OCI-LY1 (cell line): ENCODE measurements at regions not wholly inside any gene's neighbourhood (a gene's known extent, or its start where the extent isn't known, plus 50 kb on each side); places are given as distances from the start of the nearest gene placed in this dataset.

Experiments
- H2AFZ ChIP-seq: fragments of 200-600 bp; sonication (generic), shearing (Covaris generic); 2 replicates; pipeline ENCODE4 v1.6.0; 2014; ENCODE audit warnings: antibody characterized with exemption, mild to moderate bottlenecking, low read length
- H3F3A ChIP-seq: fragments of 200-600 bp; sonication (generic), shearing (Covaris generic); 2 replicates; pipeline ENCODE4 v1.6.0; 2014; ENCODE audit warnings: mild to moderate bottlenecking, antibody characterized with exemption, low read length, moderate library complexity; ENCODE audit not compliant: insufficient read depth
- H3K27ac ChIP-seq: fragments of 200-600 bp; sonication (generic); 2 replicates; pipeline ENCODE4 v1.5.1; 2014; ENCODE audit warnings: low read length, mixed run types, mild to moderate bottlenecking, low read depth; ENCODE audit not compliant: poor library complexity, severe bottlenecking
- H3K27me3 ChIP-seq: fragments of 200-600 bp; sonication (generic); 2 replicates; pipeline ENCODE4 v1.6.0; 2014; ENCODE audit warnings: antibody characterized with exemption, mild to moderate bottlenecking, low read length, moderate library complexity; ENCODE audit not compliant: insufficient read depth
- H3K36me3 ChIP-seq: fragments of 200-600 bp; sonication (generic); 2 replicates; pipeline ENCODE4 v1.6.1; 2014; ENCODE audit warnings: mild to moderate bottlenecking, antibody characterized with exemption, low read length, moderate library complexity, mixed read lengths; ENCODE audit not compliant: insufficient read depth
- H3K4me1 ChIP-seq: fragments of 200-600 bp; sonication (generic); 2 replicates; pipeline ENCODE4 v1.5.1; 2014; ENCODE audit warnings: mild to moderate bottlenecking, low read length, moderate library complexity; ENCODE audit not compliant: insufficient read depth, severe bottlenecking
- H3K4me2 ChIP-seq: fragments of 200-600 bp; sonication (generic), shearing (Covaris generic); 2 replicates; pipeline ENCODE4 v1.6.1; 2014; ENCODE audit warnings: low read length
- H3K4me3 ChIP-seq: fragments of 200-600 bp; sonication (generic); 2 replicates; pipeline ENCODE4 v1.5.1; 2014; ENCODE audit warnings: low read length, low read depth, mild to moderate bottlenecking, mixed read lengths; ENCODE audit not compliant: poor library complexity, severe bottlenecking
- H3K79me2 ChIP-seq: fragments of 200-600 bp; shearing (Covaris generic); 2 replicates; pipeline ENCODE4 v1.6.1; 2016; ENCODE audit warnings: mixed run types, low read length, mixed read lengths; ENCODE audit not compliant: insufficient read depth
- H3K9ac ChIP-seq: fragments of 200-600 bp; sonication (generic), shearing (Covaris generic); 2 replicates; pipeline ENCODE4 v1.6.1; 2014; ENCODE audit warnings: mild to moderate bottlenecking, low read length, mixed read lengths
- H3K9me2 ChIP-seq: fragments of 200-600 bp; sonication (generic), shearing (Covaris generic); 2 replicates; pipeline ENCODE4 v1.6.1; 2014; ENCODE audit warnings: low read depth, mild to moderate bottlenecking, low read length, mixed read lengths
- H3K9me3 ChIP-seq: fragments of 200-600 bp; shearing (Covaris generic); 2 replicates; pipeline ENCODE4 v1.6.1; 2014; ENCODE audit warnings: low read length, mixed read lengths
- H4K20me1 ChIP-seq: fragments of 200-600 bp; sonication (generic), shearing (Covaris generic); 2 replicates; pipeline ENCODE4 v1.6.0; 2016; ENCODE audit warnings: mild to moderate bottlenecking, low read length; ENCODE audit not compliant: insufficient read depth
- EZH2 ChIP-seq: fragments of 200-600 bp; sonication (generic), shearing (Covaris generic); IDR thresholded peaks from 2 replicates; pipeline ENCODE4 v1.8.0; 2017; ENCODE audit warnings: borderline replicate concordance, mixed run types, mild to moderate bottlenecking, antibody characterized with exemption, low read length, moderate library complexity, mixed read lengths
- TF ChIP-seq, protein P1 (sequence below): fragments of 200-600 bp; sonication (generic), shearing (Covaris generic); IDR thresholded peaks from 2 replicates; pipeline ENCODE4 v1.5.1; 2017; ENCODE audit warnings: mild to moderate bottlenecking, antibody characterized with exemption, low read length, moderate library complexity, mixed read lengths

DNA sequence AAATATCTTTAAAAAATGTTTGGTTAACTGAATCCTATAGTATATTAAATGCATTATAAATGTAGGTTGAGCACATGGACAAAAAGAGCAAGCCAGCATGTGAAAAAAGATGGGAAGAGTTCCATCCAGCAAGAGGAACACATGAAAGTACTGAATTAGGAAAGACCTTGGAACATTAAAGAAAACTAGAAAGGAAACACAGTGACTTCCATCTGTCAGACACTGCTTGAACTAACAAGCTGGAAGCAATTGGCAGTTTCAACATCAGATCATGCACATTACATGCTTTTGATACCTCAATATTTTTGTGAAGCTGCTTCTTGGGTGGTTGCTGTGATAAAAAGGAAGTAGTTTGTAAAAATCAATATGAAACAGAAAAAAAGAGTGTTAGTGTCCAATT is 626.8 kb upstream of the GNPDA2 start:
- Histone ChIP-seq H3F3A (no peaks in the 10 kb centered on the region), H4K20me1 (no peaks in the 10 kb centered on the region), H3K27ac (no peak overlapping the region), H3K27me3 (no peaks in the 10 kb centered on the region), H3K4me3 (no peak overlapping the region), H3K79me2 (no peaks in the 10 kb centered on the region), H3K4me1 (no peaks in the 10 kb centered on the region), H3K9me2 (no peaks in the 10 kb centered on the region), H2AFZ (no peak overlapping the region), H3K9me3 (no peaks in the 10 kb centered on the region), H3K9ac (no peak overlapping the region), H3K36me3 (no peaks in the 10 kb centered on the region), H3K4me2 (no peak overlapping the region)
- TF ChIP-seq EZH2, result no peak
- TF ChIP-seq, protein P1, sequence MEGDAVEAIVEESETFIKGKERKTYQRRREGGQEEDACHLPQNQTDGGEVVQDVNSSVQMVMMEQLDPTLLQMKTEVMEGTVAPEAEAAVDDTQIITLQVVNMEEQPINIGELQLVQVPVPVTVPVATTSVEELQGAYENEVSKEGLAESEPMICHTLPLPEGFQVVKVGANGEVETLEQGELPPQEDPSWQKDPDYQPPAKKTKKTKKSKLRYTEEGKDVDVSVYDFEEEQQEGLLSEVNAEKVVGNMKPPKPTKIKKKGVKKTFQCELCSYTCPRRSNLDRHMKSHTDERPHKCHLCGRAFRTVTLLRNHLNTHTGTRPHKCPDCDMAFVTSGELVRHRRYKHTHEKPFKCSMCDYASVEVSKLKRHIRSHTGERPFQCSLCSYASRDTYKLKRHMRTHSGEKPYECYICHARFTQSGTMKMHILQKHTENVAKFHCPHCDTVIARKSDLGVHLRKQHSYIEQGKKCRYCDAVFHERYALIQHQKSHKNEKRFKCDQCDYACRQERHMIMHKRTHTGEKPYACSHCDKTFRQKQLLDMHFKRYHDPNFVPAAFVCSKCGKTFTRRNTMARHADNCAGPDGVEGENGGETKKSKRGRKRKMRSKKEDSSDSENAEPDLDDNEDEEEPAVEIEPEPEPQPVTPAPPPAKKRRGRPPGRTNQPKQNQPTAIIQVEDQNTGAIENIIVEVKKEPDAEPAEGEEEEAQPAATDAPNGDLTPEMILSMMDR, result no peak

DNA sequence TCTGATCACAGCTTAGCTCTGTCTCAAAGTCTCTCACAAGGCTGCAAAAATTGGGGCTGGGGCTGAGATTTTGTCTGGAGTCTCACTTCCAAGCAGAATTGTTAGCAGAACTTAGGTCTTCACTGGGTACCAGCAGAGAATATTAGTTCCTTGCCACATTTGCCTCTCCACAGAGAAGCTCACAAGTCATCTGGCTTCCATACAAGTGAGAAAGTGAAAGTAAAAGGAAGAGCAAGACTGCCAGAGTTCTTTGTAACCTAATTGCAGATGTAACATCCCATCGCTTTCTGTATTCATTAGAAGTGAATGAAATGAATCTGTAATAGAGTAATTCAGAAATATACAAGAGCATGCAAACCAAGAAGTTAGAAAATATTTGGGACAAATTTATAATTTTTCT is 624.1 kb upstream of the GNPDA2 start:
- H3K9me2 ChIP-seq, result no peaks in the 10 kb centered on the region
- H3K9me3 ChIP-seq, result no peaks in the 10 kb centered on the region
- no peak overlapping the region for H2AFZ ChIP-seq
- H3F3A ChIP-seq, result no peaks in the 10 kb centered on the region
- no peak overlapping the region for H3K4me2 ChIP-seq
- H3K36me3 ChIP-seq, result no peaks in the 10 kb centered on the region
- no peaks in the 10 kb centered on the region for H3K79me2 ChIP-seq
- H3K9ac ChIP-seq, result no peak overlapping the region
- H3K27me3 ChIP-seq, result no peaks in the 10 kb centered on the region
- TF ChIP-seq, protein P1, result no peak
- TF ChIP-seq EZH2, result no peak
- no peaks in the 10 kb centered on the region for H4K20me1 ChIP-seq
- H3K4me1 ChIP-seq, result no peaks in the 10 kb centered on the region
- no peak overlapping the region for H3K27ac ChIP-seq
- no peak overlapping the region for H3K4me3 ChIP-seq

DNA sequence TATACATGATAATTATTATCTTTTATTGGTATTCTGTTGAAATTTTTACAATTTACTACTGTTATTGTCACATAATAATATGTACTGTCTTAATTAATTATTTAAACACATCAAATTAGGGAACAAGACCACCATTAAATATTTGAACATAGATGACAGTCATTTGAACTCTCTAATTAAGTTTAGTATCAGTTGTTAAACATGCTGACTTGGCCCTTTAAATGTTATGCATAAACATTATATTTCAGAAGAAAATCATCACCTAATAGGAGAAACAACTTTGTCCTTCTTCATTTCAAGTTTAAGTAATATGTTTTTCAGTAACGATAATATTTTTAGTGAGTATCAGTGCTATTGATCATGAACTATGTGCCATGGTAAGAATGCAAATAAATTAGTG is 623.5 kb upstream of the GNPDA2 start:
- no peaks in the 10 kb centered on the region for H3K27me3 ChIP-seq
- no peaks in the 10 kb centered on the region for H3K79me2 ChIP-seq

More for the DNA sequence above, 623.5 kb upstream of the GNPDA2 start:
- H4K20me1 ChIP-seq, result no peaks in the 10 kb centered on the region
- no peaks in the 10 kb centered on the region for H3F3A ChIP-seq
- no peaks in the 10 kb centered on the region for H3K4me1 ChIP-seq
- no peaks in the 10 kb centered on the region for H3K36me3 ChIP-seq
- no peak overlapping the region for H3K4me2 ChIP-seq
- no peak overlapping the region for H3K9ac ChIP-seq
- H2AFZ ChIP-seq, result no peak overlapping the region
- no peak overlapping the region for H3K27ac ChIP-seq
- no peak overlapping the region for H3K4me3 ChIP-seq
- H3K9me3 ChIP-seq, result no peaks in the 10 kb centered on the region
- H3K9me2 ChIP-seq, result no peaks in the 10 kb centered on the region
- TF ChIP-seq EZH2, result no peak
- TF ChIP-seq, protein P1, result no peak
